ENCODE measurements at regions not wholly inside any gene's neighbourhood (a gene's known extent, or its start where the extent isn't known, plus 50 kb on each side); places are given as distances from the start of the nearest gene placed in this dataset.

DNA sequence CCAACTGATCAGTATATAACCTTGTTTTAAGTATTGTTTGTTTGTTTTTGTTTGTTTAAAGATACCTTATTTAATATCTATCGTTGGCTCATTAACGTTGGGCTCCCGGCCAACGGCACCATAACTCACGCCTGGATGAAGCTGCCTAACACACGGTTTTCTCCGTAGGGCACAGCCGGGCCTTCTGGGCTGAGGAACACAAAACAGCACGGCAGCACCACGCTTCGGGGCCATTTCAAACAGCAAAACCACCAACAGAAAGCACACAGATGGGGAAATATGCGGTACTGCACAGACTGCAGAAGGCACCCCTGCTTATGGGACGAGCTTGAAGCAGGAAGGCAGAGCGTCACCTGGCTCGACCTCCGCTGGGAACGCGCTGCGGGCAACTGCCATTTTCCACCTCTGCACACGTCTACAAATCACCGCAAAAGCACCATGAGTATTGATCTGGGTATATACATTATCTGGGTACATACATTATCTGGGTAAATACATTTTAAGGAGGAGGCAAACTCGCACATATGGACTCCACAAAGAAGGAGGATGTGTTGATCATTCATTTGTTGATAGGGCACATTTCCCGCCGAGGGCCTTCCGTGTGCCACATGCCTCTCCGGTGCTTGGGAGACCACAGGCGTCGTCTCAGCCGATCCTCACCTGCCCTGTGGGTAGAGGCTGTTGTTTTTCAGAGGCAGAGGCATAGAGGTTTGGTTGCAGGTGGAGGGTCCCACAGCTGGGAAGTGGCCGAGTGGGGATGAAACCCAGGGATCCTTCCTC, 123.7 kb upstream of the ATP2B2 start:
- TF ChIP-seq POLR2A (IDR thresholded peaks at IDR 0.05; ENCODE audit: low read depth, low read length) (no peak), TAF1 (IDR thresholded peaks at IDR 0.05; ENCODE audit: borderline replicate concordance, low read depth, low read length) (no peak), POLR2AphosphoS5 (IDR thresholded peaks at IDR 0.05; ENCODE audit: low read depth, low read length) (no peak)

All from GM12892 (cell line).